HuH-7.5 (cell line): ENCODE measurements at regions not wholly inside any gene's neighbourhood (a gene's known extent, or its start where the extent isn't known, plus 50 kb on each side); places are given as distances from the start of the nearest gene placed in this dataset.

Experiments used
- DNase-seq: peaks from one replicate; pipeline ENCODE4 v3.0.0; 2011; ENCODE audit warnings: low spot score

DNA sequence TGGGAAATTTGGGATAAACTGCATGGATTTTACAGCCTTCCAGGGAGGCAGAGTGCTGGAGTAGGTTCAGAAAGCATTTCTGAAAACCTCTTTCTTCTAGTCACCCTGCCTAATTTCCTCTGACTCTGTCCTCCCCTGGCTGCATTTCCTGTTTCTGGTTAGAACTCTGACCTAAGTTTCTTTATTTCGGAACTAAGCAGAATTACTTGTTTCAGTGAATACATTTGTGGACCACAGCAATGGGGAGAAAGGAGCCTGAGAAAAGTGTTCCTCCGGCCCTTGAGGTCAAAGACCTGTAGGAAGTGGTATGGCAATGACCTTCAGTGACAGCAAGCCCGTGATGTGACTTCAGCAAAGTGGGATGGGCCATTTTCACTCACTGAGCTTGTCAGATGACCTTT, 173.4 kb upstream of the RUNX1 start:
- no peak for DNase-seq

DNA sequence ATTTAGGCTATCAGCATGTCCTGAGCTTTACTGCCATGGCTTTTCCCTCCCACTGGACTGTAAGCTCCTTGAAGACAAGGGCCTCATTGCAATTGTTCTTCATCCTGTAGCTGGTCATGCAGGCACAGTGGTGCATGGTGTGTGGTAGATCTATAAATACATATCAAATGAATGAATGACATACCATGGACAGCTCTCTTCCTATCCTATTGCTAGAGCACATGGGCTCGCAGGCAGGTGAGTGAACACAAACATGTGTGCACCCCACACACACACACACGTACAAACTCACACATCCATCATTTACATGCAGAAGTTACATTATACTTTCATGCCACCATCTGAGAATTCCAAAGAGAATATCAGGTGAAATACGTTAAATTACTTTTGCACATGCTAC, 172.9 kb upstream of the RUNX1 start:
- DNase-seq = no peak

DNA sequence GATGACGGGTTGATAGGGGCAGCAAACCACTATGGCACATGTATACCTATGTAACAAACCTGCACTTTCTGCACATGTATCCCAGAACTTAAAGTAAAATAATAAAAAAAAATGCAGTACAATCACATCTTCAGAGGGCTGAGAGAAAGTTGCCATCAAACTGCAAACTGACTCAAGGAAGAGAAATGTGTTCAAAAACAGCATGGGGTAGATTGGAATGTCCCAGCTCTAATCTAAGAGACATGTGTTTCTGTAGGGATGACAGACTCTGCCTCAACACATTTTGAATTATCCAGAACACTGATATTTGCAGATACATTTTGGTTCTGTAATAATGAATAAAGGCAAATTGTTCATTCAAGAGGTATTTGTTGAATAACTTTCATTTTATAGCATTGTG, 171.2 kb upstream of the RUNX1 start:
- DNase-seq = no peak

DNA sequence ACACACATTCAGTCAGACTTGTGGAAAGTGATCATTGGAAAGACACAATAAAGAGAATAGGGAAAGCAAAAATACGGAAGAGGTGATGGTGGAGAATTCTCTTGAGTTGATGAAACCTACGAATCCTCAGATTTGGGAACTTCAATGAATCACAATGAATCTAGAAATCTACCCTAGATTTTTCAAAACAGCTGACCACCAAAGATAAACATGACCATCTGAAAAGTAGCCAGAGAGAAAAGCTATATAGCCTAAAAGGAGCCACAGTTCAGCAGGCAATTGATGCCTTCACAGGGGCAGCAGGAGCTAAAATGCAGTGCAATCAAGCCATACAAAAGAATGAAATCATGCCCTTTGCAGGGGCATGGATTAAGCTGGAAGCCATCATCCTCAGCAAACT, 170.6 kb upstream of the RUNX1 start:
- no peak for DNase-seq

- DNase-seq = no peak
Observed at GRCh38 chr21:35219291-35219690, 170.2 kb upstream of the RUNX1 start.

DNA sequence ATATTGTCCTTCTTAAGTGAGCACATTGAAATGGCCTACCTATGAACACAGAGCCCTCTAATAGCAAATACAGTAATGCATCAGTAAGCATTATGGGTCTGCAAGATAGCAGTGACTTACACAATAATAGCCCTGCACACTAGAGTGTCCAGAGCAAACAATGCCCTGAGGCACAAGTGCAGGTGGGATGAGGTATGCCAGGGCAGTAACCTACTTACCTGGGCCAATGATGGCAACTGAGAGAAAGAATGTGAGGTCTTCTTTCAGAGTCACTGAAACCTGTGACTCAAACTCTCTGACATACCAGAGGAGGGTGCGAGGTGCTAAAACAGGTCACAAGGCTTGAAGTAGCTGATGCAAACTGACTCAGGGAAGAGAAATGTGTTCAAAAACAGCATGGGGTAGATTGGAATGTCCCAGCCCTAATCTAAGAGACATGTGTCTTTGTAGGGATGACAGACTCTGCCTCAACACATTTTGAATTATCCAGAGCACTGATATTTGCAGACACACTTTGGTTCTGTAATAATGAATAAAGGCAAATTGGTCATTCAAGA, 168.5 kb upstream of the RUNX1 start:
- DNase-seq = no peak

DNA sequence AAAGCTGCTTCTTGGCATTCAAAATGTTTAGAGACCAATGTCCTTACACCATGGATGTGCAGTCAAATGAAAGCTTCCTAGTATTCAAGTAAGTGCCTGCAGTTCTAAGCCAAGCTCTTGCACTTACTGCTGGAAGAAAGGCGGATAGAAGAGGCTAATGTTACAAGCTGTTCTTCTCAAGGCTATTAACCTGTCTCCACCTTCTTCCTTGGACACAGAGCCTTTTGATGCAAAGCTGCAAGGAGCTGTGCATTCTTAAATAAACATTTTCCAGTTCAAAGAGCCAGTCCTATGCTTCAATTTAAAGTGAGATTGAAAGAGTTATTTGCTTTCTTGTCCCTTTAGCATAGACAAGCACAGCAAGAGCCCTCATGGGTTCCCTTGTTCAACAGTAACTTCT, 167.9 kb upstream of the RUNX1 start:
- no peak for DNase-seq

DNA sequence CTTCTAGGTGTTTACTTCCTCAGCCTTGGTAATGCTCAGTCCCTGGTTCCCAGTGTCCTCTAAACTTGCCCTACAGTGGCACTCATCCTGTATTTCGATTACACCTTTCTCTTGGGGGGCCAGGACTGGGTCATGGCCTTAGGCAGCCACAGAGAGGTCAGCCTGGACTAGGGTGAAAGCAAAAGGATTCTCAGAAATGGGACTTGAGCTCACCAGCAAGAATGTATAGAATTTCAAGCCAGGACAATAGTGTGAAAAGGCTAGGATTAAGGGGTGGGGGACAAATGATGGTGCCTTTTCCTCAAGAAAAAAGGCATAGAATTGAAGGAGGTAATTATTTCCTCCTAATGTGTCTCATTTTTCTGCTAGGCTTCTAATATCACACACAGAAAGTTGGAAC, 166.8 kb upstream of the RUNX1 start:
- DNase-seq = no peak

- no peak for DNase-seq
Observed at GRCh38 chr21:35212393-35213127, 163.5 kb upstream of the RUNX1 start.

GRCh38 chr21:35211782-35212181, 162.7 kb upstream of the RUNX1 start:
- no peak for DNase-seq

DNA sequence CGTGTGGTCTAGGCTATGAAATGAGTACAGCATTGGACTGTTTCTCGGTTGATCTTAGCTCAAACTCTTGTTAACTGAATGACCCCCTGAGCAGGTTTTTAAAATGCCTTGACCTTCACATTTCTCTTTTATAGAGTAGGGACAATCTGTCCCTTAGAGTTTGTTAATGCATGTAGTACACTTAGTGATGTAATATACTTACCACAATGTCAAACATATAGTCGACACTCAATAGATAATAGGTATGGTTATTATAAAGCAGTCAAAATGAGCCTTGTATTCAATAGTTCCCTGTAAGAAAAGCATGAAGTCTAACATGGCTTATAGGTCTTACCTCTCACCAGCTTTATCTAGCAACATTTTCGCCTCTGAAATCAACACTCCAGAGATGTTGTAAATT, 161.0 kb upstream of the RUNX1 start:
- no peak for DNase-seq

DNA sequence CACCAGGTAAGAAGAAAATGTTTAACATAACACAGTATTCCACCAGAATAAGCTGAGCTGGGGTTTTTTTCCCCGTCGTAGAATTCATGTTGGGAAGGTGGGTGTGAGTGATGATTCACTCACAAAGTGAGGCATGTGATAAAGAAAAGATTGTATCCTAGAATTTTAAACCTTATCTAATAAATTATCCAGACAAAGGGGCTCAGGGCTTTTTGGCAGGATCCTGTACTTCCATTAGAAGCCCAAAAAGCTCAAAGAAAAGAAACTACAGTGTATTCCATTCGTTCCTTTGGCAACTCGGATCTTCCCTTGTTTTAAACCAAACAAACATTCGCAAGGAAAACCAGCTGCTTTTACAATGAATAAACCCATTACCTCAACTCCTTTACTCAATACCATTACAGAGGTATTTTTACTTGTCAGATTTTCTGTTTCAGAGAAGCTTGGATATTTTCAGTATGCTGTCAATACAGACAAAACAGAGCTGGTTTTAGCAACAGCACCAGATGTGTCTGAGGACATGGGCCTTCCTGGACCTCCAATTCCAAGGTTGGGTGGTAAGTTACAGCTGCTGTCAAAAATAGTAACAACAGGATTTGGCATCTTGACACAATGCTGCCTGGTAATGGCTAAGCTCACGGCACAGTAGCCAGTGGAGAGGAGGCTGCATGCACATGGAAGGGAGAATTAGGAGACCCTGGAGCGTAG, 159.9 kb upstream of the RUNX1 start:
- no peak for DNase-seq

DNA sequence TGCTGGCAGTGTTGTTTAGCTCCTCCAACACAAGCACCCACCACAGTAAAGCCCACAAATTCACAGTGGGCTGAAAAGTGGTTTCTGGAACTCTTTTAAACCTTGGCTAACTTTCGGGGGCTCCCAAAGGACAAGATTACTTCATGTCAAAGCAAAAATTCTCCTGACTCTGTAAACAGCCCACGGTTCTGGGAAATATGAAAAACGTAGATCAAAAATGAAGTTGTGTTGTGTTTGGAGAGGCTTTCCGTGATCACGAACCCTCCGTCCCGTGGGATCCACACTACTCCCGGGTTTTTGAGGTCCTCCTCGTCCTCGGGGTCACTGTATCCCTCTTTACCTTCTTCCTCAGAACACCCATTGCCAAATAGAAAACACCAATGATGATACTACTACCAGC, 159.0 kb upstream of the RUNX1 start:
- DNase-seq = no peak

- DNase-seq = no peak
Observed at GRCh38 chr21:35207322-35207721, 158.2 kb upstream of the RUNX1 start.

DNA sequence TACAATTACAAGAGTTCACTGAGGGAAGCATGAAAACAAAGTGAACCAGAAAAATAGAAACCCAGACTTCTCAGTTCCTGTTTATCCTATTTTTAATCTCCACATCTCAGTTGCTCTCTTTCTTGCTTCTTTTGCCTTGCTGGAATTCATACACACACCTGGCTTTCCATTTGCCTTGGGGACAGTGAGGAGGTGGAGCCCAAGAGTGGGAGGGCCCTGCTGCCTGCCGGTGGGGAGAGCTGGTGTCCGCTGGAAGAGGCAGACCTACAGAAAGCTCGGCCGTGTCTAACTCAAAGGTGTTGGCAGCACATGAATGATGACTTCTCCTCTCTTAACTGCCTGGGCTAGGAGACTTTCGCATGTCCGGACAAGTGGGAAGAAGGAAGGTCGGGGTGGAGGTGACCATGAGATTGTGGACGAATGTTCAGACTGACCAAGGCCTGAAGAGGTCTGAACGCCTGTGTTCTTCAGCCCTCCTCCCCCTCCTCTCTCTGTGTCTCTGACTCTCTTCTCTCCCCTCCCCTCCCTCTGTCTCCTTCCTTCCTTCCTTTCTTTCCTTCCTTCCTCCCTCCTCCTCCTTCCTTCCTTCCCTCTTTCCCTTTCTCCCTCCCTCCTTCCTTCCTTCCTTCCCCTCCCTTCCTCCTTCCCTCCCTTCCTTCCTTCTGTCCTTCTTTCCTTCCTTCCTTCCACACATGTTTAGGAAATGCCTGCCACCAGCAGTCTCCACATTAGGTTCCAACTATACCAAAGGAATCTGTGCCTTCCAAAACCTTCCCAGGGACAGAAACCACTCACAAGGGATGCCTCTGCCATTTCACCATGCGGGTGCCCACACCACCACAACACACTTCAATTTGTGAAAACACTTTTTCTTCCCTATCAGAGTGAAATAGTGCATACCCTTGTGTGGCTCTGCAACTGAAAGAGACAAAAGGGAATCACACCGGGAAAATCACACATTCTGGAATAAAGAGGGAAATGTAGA, 157.3 kb upstream of the RUNX1 start:
- no peak for DNase-seq

DNA sequence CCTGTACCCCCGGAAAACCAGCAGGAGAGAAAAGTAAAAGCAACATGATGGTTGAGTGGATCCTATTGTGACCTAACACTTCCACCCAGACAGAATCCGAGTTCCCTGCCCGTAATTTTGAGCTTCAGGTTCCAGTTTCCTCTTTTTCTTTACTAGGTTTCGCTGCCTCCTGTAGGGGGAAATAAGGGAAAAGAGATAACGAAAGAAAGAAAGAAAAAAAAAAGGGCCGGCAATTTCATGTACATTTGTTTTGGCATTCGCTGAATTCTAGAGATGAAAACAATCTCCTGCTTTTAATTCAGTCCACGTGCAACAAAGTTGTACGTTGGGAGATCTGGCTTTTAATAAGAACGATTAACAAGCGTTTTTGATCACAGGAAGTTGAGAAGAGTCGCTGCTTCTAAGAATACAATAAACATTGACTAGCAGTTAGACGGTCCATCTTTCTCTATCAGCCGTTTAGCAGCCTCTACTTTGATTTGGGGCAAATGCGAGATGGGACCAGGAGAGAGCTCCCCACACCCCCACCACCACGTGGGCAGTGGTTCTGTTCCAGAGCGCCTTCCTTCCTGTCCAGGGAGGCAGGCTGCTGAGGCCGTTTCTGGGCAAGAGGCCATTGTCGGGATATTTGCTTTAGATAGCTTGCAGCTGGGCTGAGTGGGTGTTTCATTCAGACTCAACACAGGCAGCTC, 155.9 kb upstream of the RUNX1 start:
- no peak for DNase-seq

DNA sequence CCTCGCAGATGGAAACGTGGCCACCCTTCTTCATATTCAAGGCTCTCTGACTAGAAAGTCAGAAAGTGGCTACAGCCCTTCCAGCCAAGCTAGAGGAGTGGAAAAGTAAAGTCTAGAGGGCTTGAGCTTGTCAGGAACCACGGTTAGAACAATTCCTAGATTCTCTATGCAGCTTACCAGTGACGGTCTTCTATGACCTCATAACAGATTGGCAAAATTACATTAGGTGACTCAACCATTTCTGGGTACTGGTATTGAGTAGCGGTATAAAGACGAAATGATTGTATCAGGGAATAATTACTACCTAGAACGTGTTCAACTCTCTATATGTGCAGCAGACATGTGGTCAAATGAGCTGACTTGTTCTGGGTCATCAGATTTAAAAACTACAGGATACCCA, 155.0 kb upstream of the RUNX1 start:
- DNase-seq = no peak

GRCh38 chr21:35203093-35203977, 154.2 kb upstream of the RUNX1 start:
- no peak for DNase-seq

GRCh38 chr21:35202431-35202830, 153.3 kb upstream of the RUNX1 start:
- no peak for DNase-seq

DNA sequence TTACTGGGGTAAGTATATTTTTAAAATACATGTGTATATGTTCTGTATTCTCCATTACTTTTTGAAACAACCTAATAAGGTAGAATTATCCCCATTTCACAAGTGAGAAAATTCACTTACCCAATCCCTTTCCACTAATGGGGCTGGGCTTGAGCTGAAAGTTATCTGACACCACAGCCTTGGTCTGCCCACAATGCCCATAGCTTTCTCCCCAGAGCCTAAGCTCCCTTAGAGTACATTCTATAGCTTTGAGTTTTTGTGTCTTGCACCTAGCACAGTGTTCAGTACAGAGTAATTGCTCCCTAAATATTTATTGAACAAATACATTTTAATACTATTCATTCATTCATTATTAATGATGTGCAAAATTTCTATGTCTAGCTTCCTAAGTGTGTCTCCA, 152.7 kb upstream of the RUNX1 start:
- DNase-seq = no peak

- DNase-seq = no peak
Observed at GRCh38 chr21:35201288-35201687, 152.2 kb upstream of the RUNX1 start.
